ENCODE measurements at regions not wholly inside any gene's neighbourhood (a gene's known extent, or its start where the extent isn't known, plus 50 kb on each side); places are given as distances from the start of the nearest gene placed in this dataset.
"Not testable (repeated sequence)": the region's sequence is repeated elsewhere in the genome, so short reads cannot be mapped to it uniquely, and the experiment has no call there.

- DNase-seq (ENCODE audit: low read depth) (no peak), FAIRE-seq (no peak)
- H3K4me2 ChIP-seq (ENCODE audit: low read length), result no peak overlapping the region
- no peaks in the 10 kb centered on the region for H3K27me3 ChIP-seq (ENCODE audit: insufficient read depth, low read length)
- no peak overlapping the region for H2AFZ ChIP-seq (ENCODE audit: low read depth, low read length)
- H4K20me1 ChIP-seq (ENCODE audit: insufficient read depth, low read length), result no peaks in the 10 kb centered on the region
- no peak overlapping the region for H3K4me3 Mint-ChIP-seq (ENCODE audit: unreplicated experiment)
- H3K9ac ChIP-seq (ENCODE audit: low read length), result no peak overlapping the region
- H3K27ac ChIP-seq (ENCODE audit: low read depth, low read length), result no peak overlapping the region
- H3K27ac Mint-ChIP-seq (ENCODE audit: unreplicated experiment), result no peak overlapping the region
- H3K9me3 Mint-ChIP-seq (ENCODE audit: unreplicated experiment), result no peaks in the 10 kb centered on the region
- H3K27me3 Mint-ChIP-seq (ENCODE audit: low read depth, unreplicated experiment), result no peaks in the 10 kb centered on the region
- H3K4me3 ChIP-seq (ENCODE audit: insufficient read depth, low read depth, low read length), result no peak overlapping the region
- no peaks in the 10 kb centered on the region for H3K4me1 ChIP-seq (ENCODE audit: insufficient read depth, low read length)
- TF ChIP-seq EZH2 (IDR thresholded peaks at IDR 0.05; ENCODE audit: insufficient read depth, low read length) (no peak), CTCF (IDR thresholded peaks at IDR 0.05; ENCODE audit: insufficient read depth, low read depth, low read length) (no peak)
- no peaks in the 10 kb centered on the region for H3K79me2 ChIP-seq (ENCODE audit: insufficient read depth, low read length)
- H3K36me3 Mint-ChIP-seq (ENCODE audit: low read depth, unreplicated experiment), result no peaks in the 10 kb centered on the region
- H3K9me3 ChIP-seq (ENCODE audit: insufficient read depth, low read depth, low read length), result no peaks in the 10 kb centered on the region
- no peaks in the 10 kb centered on the region for H3K4me1 Mint-ChIP-seq (ENCODE audit: low read depth, unreplicated experiment)
- no peaks in the 10 kb centered on the region for H3K36me3 ChIP-seq (ENCODE audit: insufficient read depth, low read length)
These were observed 125.5 kb upstream of the XIRP2 start for GRCh38 chr2:166762746-166763145.

GRCh38 chr2:166758956-166759355 is 129.3 kb upstream of the XIRP2 start:
- Histone ChIP-seq H3K4me2 (ENCODE audit: low read length) (no peak overlapping the region), H3K27ac (ENCODE audit: low read depth, low read length) (no peak overlapping the region), H3K36me3 (ENCODE audit: insufficient read depth, low read length) (no peaks in the 10 kb centered on the region), H3K9ac (ENCODE audit: low read length) (no peak overlapping the region), H3K79me2 (ENCODE audit: insufficient read depth, low read length) (no peaks in the 10 kb centered on the region), H3K9me3 (ENCODE audit: insufficient read depth, low read depth, low read length) (no peaks in the 10 kb centered on the region), H3K4me1 (ENCODE audit: insufficient read depth, low read length) (no peaks in the 10 kb centered on the region), H3K4me3 (ENCODE audit: insufficient read depth, low read depth, low read length) (no peak overlapping the region), H2AFZ (ENCODE audit: low read depth, low read length) (no peak overlapping the region), H3K27me3 (ENCODE audit: insufficient read depth, low read length) (no peaks in the 10 kb centered on the region), H4K20me1 (ENCODE audit: insufficient read depth, low read length) (no peaks in the 10 kb centered on the region)
- Mint-ChIP-seq H3K4me1 (ENCODE audit: low read depth, unreplicated experiment) (no peaks in the 10 kb centered on the region), H3K27me3 (ENCODE audit: low read depth, unreplicated experiment) (no peaks in the 10 kb centered on the region), H3K27ac (ENCODE audit: unreplicated experiment) (no peak overlapping the region), H3K4me3 (ENCODE audit: unreplicated experiment) (no peak overlapping the region), H3K36me3 (ENCODE audit: low read depth, unreplicated experiment) (no peaks in the 10 kb centered on the region), H3K9me3 (ENCODE audit: unreplicated experiment) (no peaks in the 10 kb centered on the region)
- DNase-seq (ENCODE audit: low read depth), result no peak
- TF ChIP-seq EZH2 (IDR thresholded peaks at IDR 0.05; ENCODE audit: insufficient read depth, low read length), result no peak
- no peak for TF ChIP-seq CTCF (IDR thresholded peaks at IDR 0.05; ENCODE audit: insufficient read depth, low read depth, low read length)
- FAIRE-seq, result no peak

- H3K4me3 ChIP-seq (ENCODE audit: insufficient read depth, low read depth, low read length), result no peak overlapping the region
- no peaks in the 10 kb centered on the region for H3K27me3 Mint-ChIP-seq (ENCODE audit: low read depth, unreplicated experiment)
- no peaks in the 10 kb centered on the region for H3K36me3 Mint-ChIP-seq (ENCODE audit: low read depth, unreplicated experiment)
- H3K36me3 ChIP-seq (ENCODE audit: insufficient read depth, low read length), result no peaks in the 10 kb centered on the region
- no peaks in the 10 kb centered on the region for H3K4me1 Mint-ChIP-seq (ENCODE audit: low read depth, unreplicated experiment)
- H4K20me1 ChIP-seq (ENCODE audit: insufficient read depth, low read length), result no peaks in the 10 kb centered on the region
- no peak overlapping the region for H3K4me2 ChIP-seq (ENCODE audit: low read length)
- FAIRE-seq (no peak), DNase-seq (ENCODE audit: low read depth) (no peak)
- no peak overlapping the region for H2AFZ ChIP-seq (ENCODE audit: low read depth, low read length)
- H3K4me1 ChIP-seq (ENCODE audit: insufficient read depth, low read length), result no peaks in the 10 kb centered on the region
- no peak overlapping the region for H3K4me3 Mint-ChIP-seq (ENCODE audit: unreplicated experiment)
- no peak overlapping the region for H3K9ac ChIP-seq (ENCODE audit: low read length)
- TF ChIP-seq EZH2 (IDR thresholded peaks at IDR 0.05; ENCODE audit: insufficient read depth, low read length), result no peak
- TF ChIP-seq CTCF (IDR thresholded peaks at IDR 0.05; ENCODE audit: insufficient read depth, low read depth, low read length), result no peak
- H3K9me3 Mint-ChIP-seq (ENCODE audit: unreplicated experiment), result peaks cover 3% of the 10 kb centered on the region
- no peaks in the 10 kb centered on the region for H3K79me2 ChIP-seq (ENCODE audit: insufficient read depth, low read length)
- H3K27me3 ChIP-seq (ENCODE audit: insufficient read depth, low read length), result no peaks in the 10 kb centered on the region
- no peak overlapping the region for H3K27ac ChIP-seq (ENCODE audit: low read depth, low read length)
- H3K9me3 ChIP-seq (ENCODE audit: insufficient read depth, low read depth, low read length), result no peaks in the 10 kb centered on the region
- no peak overlapping the region for H3K27ac Mint-ChIP-seq (ENCODE audit: unreplicated experiment)
These were observed 137.7 kb upstream of the XIRP2 start for GRCh38 chr2:166750624-166751023.

DNA sequence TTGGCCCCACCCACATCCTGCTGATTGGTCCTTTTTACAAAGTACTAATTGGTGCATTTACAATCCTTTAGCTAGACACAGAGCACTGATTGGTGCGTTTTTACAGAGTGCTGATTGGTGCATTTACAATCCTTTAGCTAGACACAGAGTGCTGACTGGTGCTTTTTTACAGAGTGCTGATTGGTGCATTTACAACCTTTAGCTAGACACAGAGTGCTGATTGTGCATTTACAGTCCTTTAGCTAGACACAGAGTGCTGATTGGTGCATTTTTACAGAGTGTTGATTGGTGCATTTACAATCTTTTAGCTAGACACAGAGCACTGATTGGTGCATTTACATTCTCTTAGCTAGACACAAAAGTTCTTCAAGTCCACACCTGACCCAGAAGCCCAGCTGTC is 144.2 kb upstream of the XIRP2 start:
- H3K4me2 ChIP-seq (ENCODE audit: low read length); H3K27ac Mint-ChIP-seq (ENCODE audit: unreplicated experiment); FAIRE-seq; H3K27ac ChIP-seq (ENCODE audit: low read depth, low read length); H3K36me3 Mint-ChIP-seq (ENCODE audit: low read depth, unreplicated experiment); H3K27me3 ChIP-seq (ENCODE audit: insufficient read depth, low read length); H3K4me1 Mint-ChIP-seq (ENCODE audit: low read depth, unreplicated experiment); H3K79me2 ChIP-seq (ENCODE audit: insufficient read depth, low read length); DNase-seq (ENCODE audit: low read depth); H4K20me1 ChIP-seq (ENCODE audit: insufficient read depth, low read length); H3K36me3 ChIP-seq (ENCODE audit: insufficient read depth, low read length); H3K4me3 Mint-ChIP-seq (ENCODE audit: unreplicated experiment); H3K9ac ChIP-seq (ENCODE audit: low read length); H3K4me1 ChIP-seq (ENCODE audit: insufficient read depth, low read length); H2AFZ ChIP-seq (ENCODE audit: low read depth, low read length); H3K4me3 ChIP-seq (ENCODE audit: insufficient read depth, low read depth, low read length); H3K27me3 Mint-ChIP-seq (ENCODE audit: low read depth, unreplicated experiment): not testable (repeated sequence)
- H3K9me3 ChIP-seq (ENCODE audit: insufficient read depth, low read depth, low read length), result peaks cover 15% of the 10 kb centered on the region
- H3K9me3 Mint-ChIP-seq (ENCODE audit: unreplicated experiment), result peaks cover 37% of the 10 kb centered on the region
